H9 (cell line): ENCODE measurements at regions not wholly inside any gene's neighbourhood (a gene's known extent, or its start where the extent isn't known, plus 50 kb on each side); places are given as distances from the start of the nearest gene placed in this dataset.
A peak's percentile ranks its signal among the peaks of the same experiment; 100 is the strongest.

ENCODE experiments used
- DNase-seq: peaks from one replicate; pipeline ENCODE4 v3.0.0-alpha.2; 2017
- H2AFZ ChIP-seq: one replicate; pipeline ENCODE4 v1.6.1; 2013; ENCODE audit warnings: mild to moderate bottlenecking, low read length, control low read depth, moderate library complexity
- H2AK5ac ChIP-seq: 2 replicates; pipeline ENCODE4 v1.6.1; 2013; ENCODE audit warnings: low read length, control low read depth, mixed read lengths; ENCODE audit not compliant: insufficient read length
- H2BK120ac ChIP-seq: one replicate; pipeline ENCODE4 v1.6.1; 2013; ENCODE audit warnings: low read depth, mild to moderate bottlenecking, low read length, control low read depth, inconsistent platforms; ENCODE audit not compliant: poor library complexity, severe bottlenecking
- H2BK12ac ChIP-seq: 2 replicates; pipeline ENCODE4 v1.6.1; 2013; ENCODE audit warnings: low read length, control low read depth, mixed read lengths, low read depth; ENCODE audit not compliant: insufficient read length
- H2BK15ac ChIP-seq: 2 replicates; pipeline ENCODE4 v1.6.1; 2013; ENCODE audit warnings: low read depth, low read length, control low read depth
- H2BK20ac ChIP-seq: one replicate; pipeline ENCODE4 v1.6.1; 2013; ENCODE audit warnings: low read depth, mild to moderate bottlenecking, low read length, control low read depth, inconsistent platforms; ENCODE audit not compliant: poor library complexity, severe bottlenecking
- H2BK5ac ChIP-seq: 2 replicates; pipeline ENCODE4 v1.6.1; 2013; ENCODE audit warnings: low read length, control low read depth, mixed read lengths; ENCODE audit not compliant: insufficient read length
- H3K14ac ChIP-seq: 2 replicates; pipeline ENCODE4 v1.6.1; 2013; ENCODE audit warnings: low read length, control low read depth; ENCODE audit not compliant: insufficient read depth
- H3K18ac ChIP-seq: 2 replicates; pipeline ENCODE4 v1.6.1; 2013; ENCODE audit warnings: low read depth, mild to moderate bottlenecking, mixed read lengths, low read length, control low read depth; ENCODE audit not compliant: insufficient read length
- H3K23ac ChIP-seq: 2 replicates; pipeline ENCODE4 v1.6.1; 2013; ENCODE audit warnings: low read length, control low read depth, mixed read lengths, low read depth; ENCODE audit not compliant: insufficient read length
- H3K23me2 ChIP-seq: 2 replicates; pipeline ENCODE4 v1.6.1; 2013; ENCODE audit warnings: low read depth, mild to moderate bottlenecking, mixed read lengths, low read length, control low read depth; ENCODE audit not compliant: insufficient read length, poor library complexity, severe bottlenecking
- H3K27ac ChIP-seq: 2 replicates; pipeline ENCODE4 v1.5.1; 2013; ENCODE audit warnings: low read length, control low read depth, mixed read lengths, low read depth; ENCODE audit not compliant: insufficient read length
- H3K27me3 ChIP-seq: 2 replicates; pipeline ENCODE4 v1.6.1; 2013; ENCODE audit warnings: low read length, control low read depth, inconsistent platforms; ENCODE audit not compliant: insufficient read depth
- H3K4ac ChIP-seq: 2 replicates; pipeline ENCODE4 v1.6.1; 2013; ENCODE audit warnings: low read depth, mild to moderate bottlenecking, control low read depth, inconsistent platforms, low read length, moderate library complexity
- H3K4me1 ChIP-seq: 2 replicates; pipeline ENCODE4 v1.6.1; 2013; ENCODE audit warnings: low read length, control low read depth, inconsistent platforms; ENCODE audit not compliant: insufficient read depth
- H3K4me2 ChIP-seq: 2 replicates; pipeline ENCODE4 v1.6.1; 2013; ENCODE audit warnings: low read length, control low read depth, mixed read lengths; ENCODE audit not compliant: insufficient read length, insufficient read depth
- H3K56ac ChIP-seq: 2 replicates; pipeline ENCODE4 v1.6.1; 2013; ENCODE audit warnings: low read depth, mild to moderate bottlenecking, mixed read lengths, low read length, control low read depth; ENCODE audit not compliant: insufficient read length
- H3K79me1 ChIP-seq: 2 replicates; pipeline ENCODE4 v1.6.1; 2013; ENCODE audit warnings: low read depth, mild to moderate bottlenecking, moderate library complexity, low read length, control low read depth, inconsistent platforms; ENCODE audit not compliant: insufficient read depth, poor library complexity, severe bottlenecking
- H3K79me2 ChIP-seq: 2 replicates; pipeline ENCODE4 v1.6.1; 2013; ENCODE audit warnings: low read length, control low read depth, inconsistent platforms; ENCODE audit not compliant: insufficient read depth
- H3K9ac ChIP-seq: 2 replicates; pipeline ENCODE4 v1.6.1; 2013; ENCODE audit warnings: low read length, control low read depth, mixed read lengths; ENCODE audit not compliant: insufficient read length; ENCODE audit errors: extremely low read depth
- H3K9me3 ChIP-seq: one replicate; pipeline ENCODE4 v1.6.1; 2013; ENCODE audit warnings: low read depth, low read length, inconsistent platforms; ENCODE audit not compliant: control insufficient read depth
- H3T11ph ChIP-seq: one replicate; pipeline ENCODE4 v1.6.1; 2013; ENCODE audit warnings: mild to moderate bottlenecking, low read length, control low read depth, inconsistent platforms
- H4K20me1 ChIP-seq: one replicate; pipeline ENCODE4 v1.6.1; 2013; ENCODE audit not compliant: control insufficient read depth, insufficient read length, insufficient read depth
- H4K5ac ChIP-seq: 2 replicates; pipeline ENCODE4 v1.6.1; 2013; ENCODE audit warnings: low read depth, mild to moderate bottlenecking, mixed read lengths, low read length, control low read depth; ENCODE audit not compliant: insufficient read length
- H4K8ac ChIP-seq: replicated peaks from 2 replicates; pipeline ENCODE4 v1.6.1; 2013; ENCODE audit warnings: low read length, control low read depth, mixed read lengths, low read depth; ENCODE audit not compliant: insufficient read length
- H4K91ac ChIP-seq: 2 replicates; pipeline ENCODE4 v1.6.1; 2013; ENCODE audit warnings: low read depth, mild to moderate bottlenecking, moderate library complexity, mixed read lengths, low read length, control low read depth; ENCODE audit not compliant: insufficient read length
- H3K27ac Mint-ChIP-seq, 3 experiments: 2 replicates in 2 of 3; 3 replicates in 1 of 3; pipeline ENCODE4 v1.8.0; 2020 to 2021; ENCODE audit warnings: mixed read lengths in 3 of 3, mild to moderate bottlenecking in 1 of 3, moderate library complexity in 1 of 3
- H3K27me3 Mint-ChIP-seq: 2 replicates; pipeline ENCODE4 v1.8.0; 2021; ENCODE audit warnings: low read depth, mild to moderate bottlenecking, moderate library complexity, mixed read lengths
- H3K36me3 Mint-ChIP-seq, 3 experiments: 2 replicates in 2 of 3; 3 replicates in 1 of 3; pipeline ENCODE4 v1.8.0; 2020 to 2021; ENCODE audit warnings: low read depth in 3 of 3, mixed read lengths in 3 of 3; ENCODE audit not compliant: insufficient read depth in 1 of 3
- H3K4me1 Mint-ChIP-seq, 2 experiments: 2 replicates each; pipeline ENCODE4 v1.8.0; 2020; ENCODE audit warnings: mixed read lengths in 2 of 2
- H3K4me3 Mint-ChIP-seq, 2 experiments: 2 replicates in 1 of 2; 3 replicates in 1 of 2; pipeline ENCODE4 v1.8.0; 2020 to 2021; ENCODE audit warnings: mild to moderate bottlenecking in 2 of 2, mixed read lengths in 2 of 2, moderate library complexity in 1 of 2
- H3K9me3 Mint-ChIP-seq, 2 experiments: 2 replicates in 1 of 2; 3 replicates in 1 of 2; pipeline ENCODE4 v1.8.0; 2020; ENCODE audit warnings: mild to moderate bottlenecking in 2 of 2, mixed read lengths in 2 of 2, moderate library complexity in 1 of 2
- WGBS: extraction: QIAGEN DNeasy Blood & Tissue Kit; methylation state at CpG from one replicate; pipeline ENCODE4 v1.1.7; 2013; ENCODE audit warnings: missing lambda C conversion rate, low lambda C conversion rate, mixed read lengths; ENCODE audit not compliant: insufficient read length; ENCODE audit errors: extremely low coverage; 5-methylcytosine and 5-hydroxymethylcytosine counted together
- TF ChIP-seq, protein P1 (sequence below): fragments of 200-600 bp; sonication (generic); conservative IDR thresholded peaks from 3 replicates; pipeline ENCODE4 v1.8.0; 2021; ENCODE audit warnings: antibody characterized with exemption, mild to moderate bottlenecking

DNA sequence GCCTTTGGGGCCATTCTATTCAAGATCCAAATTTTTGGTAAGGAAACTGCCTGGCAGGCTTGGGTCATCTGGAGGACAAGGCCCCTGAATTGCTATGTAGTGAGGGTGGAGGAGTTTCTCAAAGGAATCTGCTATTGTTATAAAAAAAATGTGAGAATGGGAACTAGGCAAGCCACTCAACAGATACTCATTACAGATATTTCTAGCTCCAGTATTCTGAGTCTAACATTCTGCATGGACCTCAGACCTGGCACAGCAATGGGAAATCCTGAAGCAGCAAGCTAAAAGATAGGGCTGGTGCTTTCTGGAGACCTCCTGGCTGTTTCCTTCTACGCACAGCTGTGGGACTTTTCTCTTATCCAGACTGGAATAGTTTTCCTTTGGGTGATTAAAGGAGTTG lies 430.7 kb upstream of the RBMS3 start:
- Histone ChIP-seq H2AFZ (no peak overlapping the region), H3K4me2 (no peak overlapping the region), H2AK5ac (no peak overlapping the region), H4K20me1 (no peaks in the 10 kb centered on the region), H2BK120ac (no peak overlapping the region), H3K27me3 (no peaks in the 10 kb centered on the region), H3K4ac (no peak overlapping the region), H3K9me3 (no peaks in the 10 kb centered on the region), H3K23me2 (no peaks in the 10 kb centered on the region), H3K56ac (no peak overlapping the region), H3K27ac (no peak overlapping the region), H3K14ac (no peak overlapping the region), H2BK15ac (no peak overlapping the region), H3K23ac (no peak overlapping the region), H3T11ph (no peak overlapping the region), H4K5ac (no peak overlapping the region), H2BK5ac (no peak overlapping the region), H4K8ac (no peak overlapping the region), H3K4me1 (no peaks in the 10 kb centered on the region; the same call in 1 of the 2 replicates), H3K79me2 (no peaks in the 10 kb centered on the region), H2BK20ac (no peak overlapping the region), H3K9ac (no peak overlapping the region), H4K91ac (no peak overlapping the region), H3K79me1 (no peaks in the 10 kb centered on the region), H2BK12ac (no peak overlapping the region), H3K18ac (peak overlapping the region; percentile 17)
- Mint-ChIP-seq H3K27me3 (no peaks in the 10 kb centered on the region; the same call in none of the 2 replicates), H3K27ac (no peak overlapping the region), H3K36me3 (no peaks in the 10 kb centered on the region), H3K4me1 (peaks cover 5 to 10% of the 10 kb centered on the region in 2 experiments), H3K4me3 (no peak overlapping the region), H3K9me3 (no peaks in the 10 kb centered on the region)
- DNase-seq: no peak
- no CpG with 5 or more reads among the region's 1 CpG for WGBS
- TF ChIP-seq, protein P1, sequence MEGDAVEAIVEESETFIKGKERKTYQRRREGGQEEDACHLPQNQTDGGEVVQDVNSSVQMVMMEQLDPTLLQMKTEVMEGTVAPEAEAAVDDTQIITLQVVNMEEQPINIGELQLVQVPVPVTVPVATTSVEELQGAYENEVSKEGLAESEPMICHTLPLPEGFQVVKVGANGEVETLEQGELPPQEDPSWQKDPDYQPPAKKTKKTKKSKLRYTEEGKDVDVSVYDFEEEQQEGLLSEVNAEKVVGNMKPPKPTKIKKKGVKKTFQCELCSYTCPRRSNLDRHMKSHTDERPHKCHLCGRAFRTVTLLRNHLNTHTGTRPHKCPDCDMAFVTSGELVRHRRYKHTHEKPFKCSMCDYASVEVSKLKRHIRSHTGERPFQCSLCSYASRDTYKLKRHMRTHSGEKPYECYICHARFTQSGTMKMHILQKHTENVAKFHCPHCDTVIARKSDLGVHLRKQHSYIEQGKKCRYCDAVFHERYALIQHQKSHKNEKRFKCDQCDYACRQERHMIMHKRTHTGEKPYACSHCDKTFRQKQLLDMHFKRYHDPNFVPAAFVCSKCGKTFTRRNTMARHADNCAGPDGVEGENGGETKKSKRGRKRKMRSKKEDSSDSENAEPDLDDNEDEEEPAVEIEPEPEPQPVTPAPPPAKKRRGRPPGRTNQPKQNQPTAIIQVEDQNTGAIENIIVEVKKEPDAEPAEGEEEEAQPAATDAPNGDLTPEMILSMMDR: no peak
